ENCODE measurements at regions not wholly inside any gene's neighbourhood (a gene's known extent, or its start where the extent isn't known, plus 50 kb on each side); places are given as distances from the start of the nearest gene placed in this dataset.

- TF ChIP-seq SNAI2 (CRISPR knock-in tag; IDR thresholded peaks at IDR 0.05) (no peak), TSHZ2 (CRISPR knock-in tag; IDR thresholded peaks at IDR 0.05) (no peak), ZNF70 (CRISPR knock-in tag; IDR thresholded peaks at IDR 0.05) (no peak), ZNF8 (CRISPR knock-in tag; IDR thresholded peaks at IDR 0.05) (no peak), GLIS3 (CRISPR knock-in tag; IDR thresholded peaks at IDR 0.05) (no peak), BACH2 (CRISPR knock-in tag; IDR thresholded peaks at IDR 0.05; ENCODE audit: borderline replicate concordance) (no peak), TCF4 (CRISPR knock-in tag; IDR thresholded peaks at IDR 0.05; ENCODE audit: borderline replicate concordance) (no peak), ZFP30 (CRISPR knock-in tag; IDR thresholded peaks at IDR 0.05) (no peak), CSDC2 (CRISPR knock-in tag; IDR thresholded peaks at IDR 0.05) (no peak), OSR1 (CRISPR knock-in tag; IDR thresholded peaks at IDR 0.05) (no peak)
- TF ChIP-seq, protein P1, sequence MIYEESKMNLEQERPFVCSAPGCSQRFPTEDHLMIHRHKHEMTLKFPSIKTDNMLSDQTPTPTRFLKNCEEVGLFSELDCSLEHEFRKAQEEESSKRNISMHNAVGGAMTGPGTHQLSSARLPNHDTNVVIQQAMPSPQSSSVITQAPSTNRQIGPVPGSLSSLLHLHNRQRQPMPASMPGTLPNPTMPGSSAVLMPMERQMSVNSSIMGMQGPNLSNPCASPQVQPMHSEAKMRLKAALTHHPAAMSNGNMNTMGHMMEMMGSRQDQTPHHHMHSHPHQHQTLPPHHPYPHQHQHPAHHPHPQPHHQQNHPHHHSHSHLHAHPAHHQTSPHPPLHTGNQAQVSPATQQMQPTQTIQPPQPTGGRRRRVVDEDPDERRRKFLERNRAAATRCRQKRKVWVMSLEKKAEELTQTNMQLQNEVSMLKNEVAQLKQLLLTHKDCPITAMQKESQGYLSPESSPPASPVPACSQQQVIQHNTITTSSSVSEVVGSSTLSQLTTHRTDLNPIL (CRISPR knock-in tag; IDR thresholded peaks at IDR 0.05; ENCODE audit: low read depth), result no peak
- TF ChIP-seq, protein P2, sequence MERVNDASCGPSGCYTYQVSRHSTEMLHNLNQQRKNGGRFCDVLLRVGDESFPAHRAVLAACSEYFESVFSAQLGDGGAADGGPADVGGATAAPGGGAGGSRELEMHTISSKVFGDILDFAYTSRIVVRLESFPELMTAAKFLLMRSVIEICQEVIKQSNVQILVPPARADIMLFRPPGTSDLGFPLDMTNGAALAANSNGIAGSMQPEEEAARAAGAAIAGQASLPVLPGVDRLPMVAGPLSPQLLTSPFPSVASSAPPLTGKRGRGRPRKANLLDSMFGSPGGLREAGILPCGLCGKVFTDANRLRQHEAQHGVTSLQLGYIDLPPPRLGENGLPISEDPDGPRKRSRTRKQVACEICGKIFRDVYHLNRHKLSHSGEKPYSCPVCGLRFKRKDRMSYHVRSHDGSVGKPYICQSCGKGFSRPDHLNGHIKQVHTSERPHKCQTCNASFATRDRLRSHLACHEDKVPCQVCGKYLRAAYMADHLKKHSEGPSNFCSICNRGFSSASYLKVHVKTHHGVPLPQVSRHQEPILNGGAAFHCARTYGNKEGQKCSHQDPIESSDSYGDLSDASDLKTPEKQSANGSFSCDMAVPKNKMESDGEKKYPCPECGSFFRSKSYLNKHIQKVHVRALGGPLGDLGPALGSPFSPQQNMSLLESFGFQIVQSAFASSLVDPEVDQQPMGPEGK (CRISPR knock-in tag; IDR thresholded peaks at IDR 0.05; ENCODE audit: borderline replicate concordance), result no peak
- ATAC-seq, result no peak
Observed at GRCh38 chr2:15836689-15837610, 103.4 kb upstream of the MYCN start.

DNA sequence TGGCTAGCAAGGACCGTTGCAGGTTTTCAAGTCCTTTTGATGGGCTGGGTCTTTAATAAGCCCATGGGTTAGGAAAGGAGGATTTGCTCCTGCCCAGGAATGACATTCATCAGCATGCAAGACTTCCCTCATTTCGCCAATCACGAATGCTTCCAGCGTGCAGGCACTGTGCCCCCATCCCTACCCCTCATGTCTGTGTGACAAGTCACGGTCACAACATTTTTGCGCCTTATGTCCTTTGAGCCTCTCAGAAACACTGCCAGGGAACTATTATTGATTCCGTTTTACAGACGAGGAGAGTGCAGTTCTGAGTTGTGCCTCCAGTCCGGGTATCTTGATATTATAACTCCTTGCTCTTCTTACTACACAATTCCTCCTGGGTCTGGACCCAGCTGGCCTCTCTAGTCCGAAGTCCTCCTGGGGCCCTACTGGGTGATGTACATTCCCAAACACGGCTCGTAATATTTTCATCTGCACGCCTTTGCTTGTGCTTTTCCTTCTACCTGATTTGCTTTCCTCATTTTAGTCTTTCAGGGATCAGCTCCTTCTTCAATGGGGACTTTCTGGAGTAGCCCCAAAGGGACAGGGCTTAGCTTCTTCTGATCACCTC, 101.8 kb upstream of the MYCN start:
- TF ChIP-seq, protein P3, sequence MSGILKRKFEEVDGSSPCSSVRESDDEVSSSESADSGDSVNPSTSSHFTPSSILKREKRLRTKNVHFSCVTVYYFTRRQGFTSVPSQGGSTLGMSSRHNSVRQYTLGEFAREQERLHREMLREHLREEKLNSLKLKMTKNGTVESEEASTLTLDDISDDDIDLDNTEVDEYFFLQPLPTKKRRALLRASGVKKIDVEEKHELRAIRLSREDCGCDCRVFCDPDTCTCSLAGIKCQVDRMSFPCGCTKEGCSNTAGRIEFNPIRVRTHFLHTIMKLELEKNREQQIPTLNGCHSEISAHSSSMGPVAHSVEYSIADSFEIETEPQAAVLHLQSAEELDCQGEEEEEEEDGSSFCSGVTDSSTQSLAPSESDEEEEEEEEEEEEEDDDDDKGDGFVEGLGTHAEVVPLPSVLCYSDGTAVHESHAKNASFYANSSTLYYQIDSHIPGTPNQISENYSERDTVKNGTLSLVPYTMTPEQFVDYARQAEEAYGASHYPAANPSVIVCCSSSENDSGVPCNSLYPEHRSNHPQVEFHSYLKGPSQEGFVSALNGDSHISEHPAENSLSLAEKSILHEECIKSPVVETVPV (CRISPR knock-in tag; IDR thresholded peaks at IDR 0.05), result no peak
- TF ChIP-seq GLIS3 (CRISPR knock-in tag; IDR thresholded peaks at IDR 0.05) (no peak), TOX (CRISPR knock-in tag; IDR thresholded peaks at IDR 0.05; ENCODE audit: borderline replicate concordance) (no peak), CSDC2 (CRISPR knock-in tag; IDR thresholded peaks at IDR 0.05) (no peak), PPARA (CRISPR knock-in tag; IDR thresholded peaks at IDR 0.05; ENCODE audit: borderline replicate concordance) (no peak), TCF4 (CRISPR knock-in tag; IDR thresholded peaks at IDR 0.05; ENCODE audit: borderline replicate concordance) (no peak), RARB (CRISPR knock-in tag; IDR thresholded peaks at IDR 0.05) (no peak)
- TF ChIP-seq, protein P2 (CRISPR knock-in tag; IDR thresholded peaks at IDR 0.05; ENCODE audit: borderline replicate concordance), result no peak
- ATAC-seq, result no peak

- ATAC-seq, result no peak
- no peak for TF ChIP-seq PPARA (CRISPR knock-in tag; IDR thresholded peaks at IDR 0.05; ENCODE audit: borderline replicate concordance)
- no peak for TF ChIP-seq BACH2 (CRISPR knock-in tag; IDR thresholded peaks at IDR 0.05; ENCODE audit: borderline replicate concordance)
- no peak for TF ChIP-seq ISL1 (CRISPR knock-in tag; IDR thresholded peaks at IDR 0.05)
- TF ChIP-seq TSHZ2 (CRISPR knock-in tag; IDR thresholded peaks at IDR 0.05), result no peak
- TF ChIP-seq ZFP30 (CRISPR knock-in tag; IDR thresholded peaks at IDR 0.05), result no peak
- TF ChIP-seq, protein P4, sequence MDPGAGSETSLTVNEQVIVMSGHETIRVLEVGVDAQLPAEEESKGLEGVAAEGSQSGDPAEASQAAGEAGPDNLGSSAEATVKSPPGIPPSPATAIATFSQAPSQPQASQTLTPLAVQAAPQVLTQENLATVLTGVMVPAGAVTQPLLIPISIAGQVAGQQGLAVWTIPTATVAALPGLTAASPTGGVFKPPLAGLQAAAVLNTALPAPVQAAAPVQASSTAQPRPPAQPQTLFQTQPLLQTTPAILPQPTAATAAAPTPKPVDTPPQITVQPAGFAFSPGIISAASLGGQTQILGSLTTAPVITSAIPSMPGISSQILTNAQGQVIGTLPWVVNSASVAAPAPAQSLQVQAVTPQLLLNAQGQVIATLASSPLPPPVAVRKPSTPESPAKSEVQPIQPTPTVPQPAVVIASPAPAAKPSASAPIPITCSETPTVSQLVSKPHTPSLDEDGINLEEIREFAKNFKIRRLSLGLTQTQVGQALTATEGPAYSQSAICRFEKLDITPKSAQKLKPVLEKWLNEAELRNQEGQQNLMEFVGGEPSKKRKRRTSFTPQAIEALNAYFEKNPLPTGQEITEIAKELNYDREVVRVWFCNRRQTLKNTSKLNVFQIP (CRISPR knock-in tag; IDR thresholded peaks at IDR 0.05; ENCODE audit: borderline replicate concordance, low read depth), result no peak
- TF ChIP-seq TOX (CRISPR knock-in tag; IDR thresholded peaks at IDR 0.05; ENCODE audit: borderline replicate concordance), result no peak
Observed at GRCh38 chr2:15839426-15840124, 100.8 kb upstream of the MYCN start.
